ENCODE measurements at regions not wholly inside any gene's neighbourhood (a gene's known extent, or its start where the extent isn't known, plus 50 kb on each side); places are given as distances from the start of the nearest gene placed in this dataset.
A peak's percentile ranks its signal among the peaks of the same experiment; 100 is the strongest.

- no peaks in the 10 kb centered on the region for H3K27me3 ChIP-seq (replicated peaks; ENCODE audit: control insufficient read depth, insufficient read depth, low read length)
- no peaks in the 10 kb centered on the region for H3K4me1 ChIP-seq (ENCODE audit: control insufficient read depth, insufficient read depth, low read length)
- no peaks in the 10 kb centered on the region for H3K9me3 ChIP-seq (ENCODE audit: control insufficient read depth, low read length)
- H3K9ac ChIP-seq (ENCODE audit: low read length), result no peak overlapping the region
- DNase-seq (ENCODE audit: low read depth), result no peak
- H3K4me3 ChIP-seq (ENCODE audit: low read length), result no peak overlapping the region
- H3K36me3 ChIP-seq (ENCODE audit: control insufficient read depth, insufficient read depth, low read length, severe bottlenecking), result no peaks in the 10 kb centered on the region
Measured at GRCh38 chr1:238789916-238790667, 596.3 kb upstream of the CHRM3 start.

- no peak overlapping the region for H3K4me3 ChIP-seq (ENCODE audit: low read length)
- H3K4me1 ChIP-seq (ENCODE audit: control insufficient read depth, insufficient read depth, low read length), result no peaks in the 10 kb centered on the region
- no peaks in the 10 kb centered on the region for H3K9me3 ChIP-seq (ENCODE audit: control insufficient read depth, low read length)
- H3K9ac ChIP-seq (ENCODE audit: low read length), result no peak overlapping the region
- no peaks in the 10 kb centered on the region for H3K36me3 ChIP-seq (ENCODE audit: control insufficient read depth, insufficient read depth, low read length, severe bottlenecking)
- no peaks in the 10 kb centered on the region for H3K27me3 ChIP-seq (replicated peaks; ENCODE audit: control insufficient read depth, insufficient read depth, low read length)
- no peak for DNase-seq (ENCODE audit: low read depth)
Measured at GRCh38 chr1:238787471-238787870, 598.9 kb upstream of the CHRM3 start.

GRCh38 chr1:238783633-238784032 is 602.7 kb upstream of the CHRM3 start:
- H3K9me3 ChIP-seq (ENCODE audit: control insufficient read depth, low read length), result no peaks in the 10 kb centered on the region
- H3K4me3 ChIP-seq (ENCODE audit: low read length), result no peak overlapping the region
- no peaks in the 10 kb centered on the region for H3K27me3 ChIP-seq (replicated peaks; ENCODE audit: control insufficient read depth, insufficient read depth, low read length)
- no peaks in the 10 kb centered on the region for H3K36me3 ChIP-seq (ENCODE audit: control insufficient read depth, insufficient read depth, low read length, severe bottlenecking)
- H3K4me1 ChIP-seq (ENCODE audit: control insufficient read depth, insufficient read depth, low read length), result no peaks in the 10 kb centered on the region
- DNase-seq (ENCODE audit: low read depth), result no peak
- no peak overlapping the region for H3K9ac ChIP-seq (ENCODE audit: low read length)

GRCh38 chr1:238779716-238780115 is 606.7 kb upstream of the CHRM3 start:
- no peaks in the 10 kb centered on the region for H3K36me3 ChIP-seq (ENCODE audit: control insufficient read depth, insufficient read depth, low read length, severe bottlenecking)
- no peak overlapping the region for H3K9ac ChIP-seq (ENCODE audit: low read length)
- H3K9me3 ChIP-seq (ENCODE audit: control insufficient read depth, low read length), result no peaks in the 10 kb centered on the region
- DNase-seq (ENCODE audit: low read depth), result no peak
- no peaks in the 10 kb centered on the region for H3K4me1 ChIP-seq (ENCODE audit: control insufficient read depth, insufficient read depth, low read length)
- no peaks in the 10 kb centered on the region for H3K27me3 ChIP-seq (replicated peaks; ENCODE audit: control insufficient read depth, insufficient read depth, low read length)
- no peak overlapping the region for H3K4me3 ChIP-seq (ENCODE audit: low read length)

- Histone ChIP-seq H3K4me1 (ENCODE audit: control insufficient read depth, insufficient read depth, low read length) (no peaks in the 10 kb centered on the region), H3K27me3 (replicated peaks; ENCODE audit: control insufficient read depth, insufficient read depth, low read length) (no peaks in the 10 kb centered on the region), H3K9ac (ENCODE audit: low read length) (no peak overlapping the region), H3K36me3 (ENCODE audit: control insufficient read depth, insufficient read depth, low read length, severe bottlenecking) (no peaks in the 10 kb centered on the region), H3K9me3 (ENCODE audit: control insufficient read depth, low read length) (no peaks in the 10 kb centered on the region), H3K4me3 (ENCODE audit: low read length) (no peak overlapping the region)
- DNase-seq (ENCODE audit: low read depth), result peak; percentile 1
Measured at GRCh38 chr1:238778113-238778512, 608.3 kb upstream of the CHRM3 start.

- Histone ChIP-seq H3K9me3 (ENCODE audit: control insufficient read depth, low read length) (no peaks in the 10 kb centered on the region), H3K27me3 (replicated peaks; ENCODE audit: control insufficient read depth, insufficient read depth, low read length) (no peaks in the 10 kb centered on the region), H3K4me1 (ENCODE audit: control insufficient read depth, insufficient read depth, low read length) (no peaks in the 10 kb centered on the region), H3K36me3 (ENCODE audit: control insufficient read depth, insufficient read depth, low read length, severe bottlenecking) (no peaks in the 10 kb centered on the region), H3K4me3 (ENCODE audit: low read length) (no peak overlapping the region), H3K9ac (ENCODE audit: low read length) (no peak overlapping the region)
- DNase-seq (ENCODE audit: low read depth), result peak; percentile 33
Measured at GRCh38 chr1:238777551-238777950, 608.8 kb upstream of the CHRM3 start.

GRCh38 chr1:238776126-238776525 is 610.2 kb upstream of the CHRM3 start:
- DNase-seq (ENCODE audit: low read depth), result no peak
- H3K36me3 ChIP-seq (ENCODE audit: control insufficient read depth, insufficient read depth, low read length, severe bottlenecking), result no peaks in the 10 kb centered on the region
- no peaks in the 10 kb centered on the region for H3K4me1 ChIP-seq (ENCODE audit: control insufficient read depth, insufficient read depth, low read length)
- no peak overlapping the region for H3K9ac ChIP-seq (ENCODE audit: low read length)
- no peaks in the 10 kb centered on the region for H3K27me3 ChIP-seq (replicated peaks; ENCODE audit: control insufficient read depth, insufficient read depth, low read length)
- no peak overlapping the region for H3K4me3 ChIP-seq (ENCODE audit: low read length)
- H3K9me3 ChIP-seq (ENCODE audit: control insufficient read depth, low read length), result no peaks in the 10 kb centered on the region

- peak; percentile 43 for DNase-seq (ENCODE audit: low read depth)
- Histone ChIP-seq H3K4me3 (ENCODE audit: low read length) (no peak overlapping the region), H3K4me1 (ENCODE audit: control insufficient read depth, insufficient read depth, low read length) (no peaks in the 10 kb centered on the region), H3K27me3 (replicated peaks; ENCODE audit: control insufficient read depth, insufficient read depth, low read length) (no peaks in the 10 kb centered on the region), H3K9me3 (ENCODE audit: control insufficient read depth, low read length) (no peaks in the 10 kb centered on the region), H3K9ac (ENCODE audit: low read length) (no peak overlapping the region), H3K36me3 (ENCODE audit: control insufficient read depth, insufficient read depth, low read length, severe bottlenecking) (no peaks in the 10 kb centered on the region)
Measured at GRCh38 chr1:238772322-238772721, 614.0 kb upstream of the CHRM3 start.

- no peak for DNase-seq (ENCODE audit: low read depth)
- H3K4me3 ChIP-seq (ENCODE audit: low read length), result no peak overlapping the region
- no peaks in the 10 kb centered on the region for H3K36me3 ChIP-seq (ENCODE audit: control insufficient read depth, insufficient read depth, low read length, severe bottlenecking)
- H3K27me3 ChIP-seq (replicated peaks; ENCODE audit: control insufficient read depth, insufficient read depth, low read length), result no peaks in the 10 kb centered on the region
- no peaks in the 10 kb centered on the region for H3K4me1 ChIP-seq (ENCODE audit: control insufficient read depth, insufficient read depth, low read length)
- H3K9ac ChIP-seq (ENCODE audit: low read length), result no peak overlapping the region
- H3K9me3 ChIP-seq (ENCODE audit: control insufficient read depth, low read length), result peaks cover 29% of the 10 kb centered on the region
Measured at GRCh38 chr1:238767321-238767720, 619.0 kb upstream of the CHRM3 start.

GRCh38 chr1:238764779-238765178 is 621.6 kb upstream of the CHRM3 start:
- Histone ChIP-seq H3K36me3 (ENCODE audit: control insufficient read depth, insufficient read depth, low read length, severe bottlenecking) (no peaks in the 10 kb centered on the region), H3K4me3 (ENCODE audit: low read length) (no peak overlapping the region), H3K9ac (ENCODE audit: low read length) (no peak overlapping the region), H3K4me1 (ENCODE audit: control insufficient read depth, insufficient read depth, low read length) (no peaks in the 10 kb centered on the region), H3K9me3 (ENCODE audit: control insufficient read depth, low read length) (peaks cover 29% of the 10 kb centered on the region), H3K27me3 (replicated peaks; ENCODE audit: control insufficient read depth, insufficient read depth, low read length) (no peaks in the 10 kb centered on the region)
- DNase-seq (ENCODE audit: low read depth), result no peak

- no peaks in the 10 kb centered on the region for H3K36me3 ChIP-seq (ENCODE audit: control insufficient read depth, insufficient read depth, low read length, severe bottlenecking)
- peaks cover 3% of the 10 kb centered on the region for H3K9me3 ChIP-seq (ENCODE audit: control insufficient read depth, low read length)
- no peak for DNase-seq (ENCODE audit: low read depth)
- no peak overlapping the region for H3K9ac ChIP-seq (ENCODE audit: low read length)
- no peaks in the 10 kb centered on the region for H3K27me3 ChIP-seq (replicated peaks; ENCODE audit: control insufficient read depth, insufficient read depth, low read length)
- H3K4me1 ChIP-seq (ENCODE audit: control insufficient read depth, insufficient read depth, low read length), result no peaks in the 10 kb centered on the region
- H3K4me3 ChIP-seq (ENCODE audit: low read length), result no peak overlapping the region
Measured at GRCh38 chr1:238753252-238753651, 633.1 kb upstream of the CHRM3 start.

- Histone ChIP-seq H3K4me3 (ENCODE audit: low read length) (no peak overlapping the region), H3K9me3 (ENCODE audit: control insufficient read depth, low read length) (peaks cover 3% of the 10 kb centered on the region), H3K4me1 (ENCODE audit: control insufficient read depth, insufficient read depth, low read length) (no peaks in the 10 kb centered on the region), H3K27me3 (replicated peaks; ENCODE audit: control insufficient read depth, insufficient read depth, low read length) (no peaks in the 10 kb centered on the region), H3K36me3 (ENCODE audit: control insufficient read depth, insufficient read depth, low read length, severe bottlenecking) (no peaks in the 10 kb centered on the region), H3K9ac (ENCODE audit: low read length) (no peak overlapping the region)
- peak; percentile 65 for DNase-seq (ENCODE audit: low read depth)
Measured at GRCh38 chr1:238752327-238752726, 634.0 kb upstream of the CHRM3 start.

Measured in adipocyte (in vitro differentiated cells).